ENCODE measurements at regions not wholly inside any gene's neighbourhood (a gene's known extent, or its start where the extent isn't known, plus 50 kb on each side); places are given as distances from the start of the nearest gene placed in this dataset.

DNA sequence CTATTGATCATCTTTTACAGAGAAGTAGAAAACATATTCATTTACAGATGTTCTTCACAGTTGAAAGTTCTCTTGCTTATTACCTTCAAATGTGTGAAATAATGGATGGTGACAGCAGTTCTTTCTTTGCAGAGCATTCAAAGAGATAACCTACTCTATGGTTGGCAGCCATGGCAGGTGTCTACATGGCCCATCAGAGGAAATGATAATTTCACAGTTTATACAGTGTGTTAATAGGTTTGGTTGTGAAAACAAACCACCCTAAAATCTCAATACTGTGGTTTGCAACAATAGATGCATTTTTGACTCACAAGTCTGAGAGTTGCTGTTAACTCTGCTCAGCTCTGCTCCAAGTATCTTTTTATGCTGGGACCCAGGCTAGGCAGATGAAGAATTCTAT lies 241.2 kb upstream of the SAMSN1 start:
- no peak for TF ChIP-seq EZH2 (IDR thresholded peaks at IDR 0.05; ENCODE audit: low read depth)
- TF ChIP-seq, protein P1, sequence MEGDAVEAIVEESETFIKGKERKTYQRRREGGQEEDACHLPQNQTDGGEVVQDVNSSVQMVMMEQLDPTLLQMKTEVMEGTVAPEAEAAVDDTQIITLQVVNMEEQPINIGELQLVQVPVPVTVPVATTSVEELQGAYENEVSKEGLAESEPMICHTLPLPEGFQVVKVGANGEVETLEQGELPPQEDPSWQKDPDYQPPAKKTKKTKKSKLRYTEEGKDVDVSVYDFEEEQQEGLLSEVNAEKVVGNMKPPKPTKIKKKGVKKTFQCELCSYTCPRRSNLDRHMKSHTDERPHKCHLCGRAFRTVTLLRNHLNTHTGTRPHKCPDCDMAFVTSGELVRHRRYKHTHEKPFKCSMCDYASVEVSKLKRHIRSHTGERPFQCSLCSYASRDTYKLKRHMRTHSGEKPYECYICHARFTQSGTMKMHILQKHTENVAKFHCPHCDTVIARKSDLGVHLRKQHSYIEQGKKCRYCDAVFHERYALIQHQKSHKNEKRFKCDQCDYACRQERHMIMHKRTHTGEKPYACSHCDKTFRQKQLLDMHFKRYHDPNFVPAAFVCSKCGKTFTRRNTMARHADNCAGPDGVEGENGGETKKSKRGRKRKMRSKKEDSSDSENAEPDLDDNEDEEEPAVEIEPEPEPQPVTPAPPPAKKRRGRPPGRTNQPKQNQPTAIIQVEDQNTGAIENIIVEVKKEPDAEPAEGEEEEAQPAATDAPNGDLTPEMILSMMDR (conservative IDR thresholded peaks at IDR 0.05), result no peak
